ENCODE measurements at regions not wholly inside any gene's neighbourhood (a gene's known extent, or its start where the extent isn't known, plus 50 kb on each side); places are given as distances from the start of the nearest gene placed in this dataset.

DNA sequence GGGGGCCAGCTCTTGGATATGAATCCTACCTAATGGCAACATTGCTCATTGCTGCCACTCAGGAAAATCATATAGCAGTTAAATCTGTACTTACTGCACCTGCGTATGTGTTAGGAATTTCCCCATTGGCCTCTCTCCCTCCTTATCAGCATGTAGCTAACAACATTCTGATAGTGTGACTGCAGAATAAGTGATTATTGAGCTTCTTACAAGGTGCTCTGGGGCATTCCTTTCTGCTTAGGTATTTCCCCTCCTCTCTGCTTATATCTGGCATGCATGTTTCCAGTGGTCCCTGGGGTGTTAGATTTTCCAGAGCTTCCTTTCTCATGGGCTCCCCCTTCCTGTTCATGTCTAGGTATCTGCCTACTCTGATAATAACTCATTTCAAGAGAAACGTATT, 414.1 kb upstream of the SLITRK1 start:
- intact Hi-C loops (cut with DNase I): no loop called here
- WGBS, 3 donors: 31 to 71% (median 44%) methylated on average over 2 of the region's 2 CpGs
- no peaks in the 10 kb centered on the region for H3K36me3 ChIP-seq

DNA sequence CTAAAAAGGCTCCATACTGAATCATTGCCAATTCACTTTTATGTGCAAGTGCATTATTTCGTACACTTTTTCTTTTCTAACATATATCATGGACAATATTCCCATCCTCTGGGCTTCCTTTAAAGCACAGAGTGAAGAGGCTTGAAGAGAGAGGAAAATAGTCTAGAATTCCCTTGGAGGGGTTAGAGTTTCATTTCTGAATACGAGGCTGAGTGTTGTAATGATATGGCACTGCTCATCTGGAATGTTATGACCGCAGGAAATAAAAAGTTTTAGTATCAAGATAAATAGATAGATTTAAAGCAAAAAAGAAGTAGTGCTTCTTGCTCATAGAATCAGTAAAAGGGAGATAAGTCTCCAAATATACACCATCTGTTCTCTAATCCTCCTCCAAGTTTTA, 412.3 kb upstream of the SLITRK1 start:
- TF ChIP-seq POLR2A (IDR thresholded peaks at IDR 0.05) (no peak), EP300 (IDR thresholded peaks at IDR 0.05) (no peak)
- TF ChIP-seq, protein P1, sequence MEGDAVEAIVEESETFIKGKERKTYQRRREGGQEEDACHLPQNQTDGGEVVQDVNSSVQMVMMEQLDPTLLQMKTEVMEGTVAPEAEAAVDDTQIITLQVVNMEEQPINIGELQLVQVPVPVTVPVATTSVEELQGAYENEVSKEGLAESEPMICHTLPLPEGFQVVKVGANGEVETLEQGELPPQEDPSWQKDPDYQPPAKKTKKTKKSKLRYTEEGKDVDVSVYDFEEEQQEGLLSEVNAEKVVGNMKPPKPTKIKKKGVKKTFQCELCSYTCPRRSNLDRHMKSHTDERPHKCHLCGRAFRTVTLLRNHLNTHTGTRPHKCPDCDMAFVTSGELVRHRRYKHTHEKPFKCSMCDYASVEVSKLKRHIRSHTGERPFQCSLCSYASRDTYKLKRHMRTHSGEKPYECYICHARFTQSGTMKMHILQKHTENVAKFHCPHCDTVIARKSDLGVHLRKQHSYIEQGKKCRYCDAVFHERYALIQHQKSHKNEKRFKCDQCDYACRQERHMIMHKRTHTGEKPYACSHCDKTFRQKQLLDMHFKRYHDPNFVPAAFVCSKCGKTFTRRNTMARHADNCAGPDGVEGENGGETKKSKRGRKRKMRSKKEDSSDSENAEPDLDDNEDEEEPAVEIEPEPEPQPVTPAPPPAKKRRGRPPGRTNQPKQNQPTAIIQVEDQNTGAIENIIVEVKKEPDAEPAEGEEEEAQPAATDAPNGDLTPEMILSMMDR (IDR thresholded peaks at IDR 0.05): no peak
- Histone ChIP-seq H3K27ac (no peak overlapping the region), H3K4me1 (ENCODE audit: insufficient read depth) (no peaks in the 10 kb centered on the region), H3K9me3 (no peaks in the 10 kb centered on the region), H3K4me3 (no peak overlapping the region), H3K36me3 (no peaks in the 10 kb centered on the region), H3K27me3 (no peaks in the 10 kb centered on the region)
- DNase-seq: no peak
- intact Hi-C loops (cut with DNase I): no loop called here
- WGBS, 3 donors: 63 to 71% (median 64%) methylated on average over 3 of the region's 3 CpGs

More for the DNA sequence above, 414.1 kb upstream of the SLITRK1 start:
- no peaks in the 10 kb centered on the region for H3K9me3 ChIP-seq
- H3K4me3 ChIP-seq: no peak overlapping the region
- no peaks in the 10 kb centered on the region for H3K4me1 ChIP-seq (ENCODE audit: insufficient read depth)
- no peaks in the 10 kb centered on the region for H3K27me3 ChIP-seq
- TF ChIP-seq POLR2A (IDR thresholded peaks at IDR 0.05) (no peak), EP300 (IDR thresholded peaks at IDR 0.05) (no peak)
- TF ChIP-seq, protein P1 (IDR thresholded peaks at IDR 0.05): no peak
- H3K27ac ChIP-seq: no peak overlapping the region
- DNase-seq: no peak

DNA sequence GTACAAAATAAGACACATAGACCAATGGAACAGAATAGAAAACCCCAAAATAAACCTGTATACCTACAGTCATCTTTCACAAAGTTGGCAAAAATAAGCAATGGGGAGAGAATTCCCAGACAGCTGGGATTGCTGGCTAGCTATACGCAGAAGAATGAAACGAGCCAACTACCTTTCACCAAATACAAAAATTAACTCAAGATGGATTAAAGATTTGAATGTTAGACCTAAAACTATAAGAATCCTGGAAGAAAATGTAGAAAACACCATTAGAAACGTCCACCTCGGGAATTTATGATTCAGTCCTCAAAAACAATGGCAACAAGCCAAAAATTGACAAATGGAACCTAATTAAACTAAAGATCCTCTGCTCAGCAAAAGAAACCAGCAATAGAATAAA, 408.1 kb upstream of the SLITRK1 start:
- TF ChIP-seq, protein P1 (IDR thresholded peaks at IDR 0.05): no peak
- TF ChIP-seq EP300 (IDR thresholded peaks at IDR 0.05) (no peak), POLR2A (IDR thresholded peaks at IDR 0.05) (no peak)
- Histone ChIP-seq H3K9me3 (no peaks in the 10 kb centered on the region), H3K4me3 (no peak overlapping the region), H3K4me1 (ENCODE audit: insufficient read depth) (no peaks in the 10 kb centered on the region), H3K27ac (no peak overlapping the region), H3K27me3 (no peaks in the 10 kb centered on the region), H3K36me3 (no peaks in the 10 kb centered on the region)
- DNase-seq: no peak
- intact Hi-C loops (cut with DNase I): no loop called here
- WGBS, 3 donors: 42 to 61% (median 47%) methylated on average over 4 of the region's 4 CpGs

DNA sequence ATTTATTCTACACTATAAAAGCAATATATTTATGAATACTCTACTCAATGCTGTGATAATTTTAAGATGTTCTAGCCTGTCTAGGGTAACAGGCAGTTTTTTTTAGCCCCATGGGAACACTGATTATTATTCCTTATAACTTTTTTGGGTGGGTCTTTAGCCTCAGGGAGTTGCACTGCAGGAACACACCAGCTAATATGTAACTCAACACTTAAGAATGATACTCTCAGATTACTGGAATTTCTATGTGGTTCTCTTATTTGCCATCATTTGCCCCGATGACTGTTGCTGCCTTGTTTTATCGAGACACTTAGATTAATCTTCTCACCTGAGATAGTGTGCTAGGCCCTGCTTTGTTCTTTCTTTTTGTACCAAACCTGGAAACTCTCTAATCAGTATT, 396.9 kb upstream of the SLITRK1 start:
- intact Hi-C loops (cut with DNase I): no loop called here
- TF ChIP-seq EP300 (IDR thresholded peaks at IDR 0.05) (no peak), POLR2A (IDR thresholded peaks at IDR 0.05) (no peak)
- TF ChIP-seq, protein P1 (IDR thresholded peaks at IDR 0.05): no peak
- no peaks in the 10 kb centered on the region for H3K36me3 ChIP-seq
- no peaks in the 10 kb centered on the region for H3K4me1 ChIP-seq (ENCODE audit: insufficient read depth)
- no peaks in the 10 kb centered on the region for H3K9me3 ChIP-seq
- no peaks in the 10 kb centered on the region for H3K27me3 ChIP-seq
- H3K27ac ChIP-seq: no peak overlapping the region
- no peak for DNase-seq
- 82 to 89% (median 83%) methylated on average over 2 of the region's 2 CpGs for WGBS, 3 donors
- H3K4me3 ChIP-seq: no peak overlapping the region
